ENCODE measurements at regions not wholly inside any gene's neighbourhood (a gene's known extent, or its start where the extent isn't known, plus 50 kb on each side); places are given as distances from the start of the nearest gene placed in this dataset.

- no peak for TF ChIP-seq CTCF (IDR thresholded peaks at IDR 0.05)
- no peak overlapping the region for H3K4me3 ChIP-seq
- no peaks in the 10 kb centered on the region for H3K27me3 ChIP-seq (replicated peaks; ENCODE audit: insufficient read depth)
- H3K36me3 ChIP-seq = no peaks in the 10 kb centered on the region
- no peaks in the 10 kb centered on the region for H3K4me1 ChIP-seq (ENCODE audit: control insufficient read depth in 1 of 2, low read depth in 2 of 2)
- ATAC-seq (ENCODE audit: insufficient number of reproducible peaks, low FRiP score, low read depth) (no peak), DNase-seq (ENCODE audit: low spot score) (no peak)
- H3K27ac ChIP-seq = no peak overlapping the region
- H3K9me3 ChIP-seq = no peaks in the 10 kb centered on the region
These were observed 655.9 kb downstream of the GALR1 start for GRCh38 chr18:77905449-77906055.

GRCh38 chr18:77906103-77906892, 656.6 kb downstream of the GALR1 start:
- Histone ChIP-seq H3K27ac (no peak overlapping the region), H3K27me3 (replicated peaks; ENCODE audit: insufficient read depth) (no peaks in the 10 kb centered on the region), H3K4me3 (no peak overlapping the region), H3K9me3 (no peaks in the 10 kb centered on the region), H3K36me3 (no peaks in the 10 kb centered on the region), H3K4me1 (ENCODE audit: control insufficient read depth in 1 of 2, low read depth in 2 of 2) (no peaks in the 10 kb centered on the region)
- no peak for ATAC-seq (ENCODE audit: insufficient number of reproducible peaks, low FRiP score, low read depth)
- DNase-seq (ENCODE audit: low spot score) = no peak
- no peak for TF ChIP-seq CTCF (IDR thresholded peaks at IDR 0.05)

- H3K27ac ChIP-seq = no peak overlapping the region
- no peaks in the 10 kb centered on the region for H3K9me3 ChIP-seq
- H3K4me3 ChIP-seq = no peak overlapping the region
- TF ChIP-seq CTCF (IDR thresholded peaks at IDR 0.05) = no peak
- DNase-seq (ENCODE audit: low spot score) (no peak), ATAC-seq (ENCODE audit: insufficient number of reproducible peaks, low FRiP score, low read depth) (no peak)
- H3K4me1 ChIP-seq (ENCODE audit: control insufficient read depth in 1 of 2, low read depth in 2 of 2) = no peaks in the 10 kb centered on the region
- H3K36me3 ChIP-seq = no peaks in the 10 kb centered on the region
- H3K27me3 ChIP-seq (replicated peaks; ENCODE audit: insufficient read depth) = no peaks in the 10 kb centered on the region
These were observed 660.7 kb downstream of the GALR1 start for GRCh38 chr18:77910347-77910746.

- Histone ChIP-seq H3K4me1 (ENCODE audit: control insufficient read depth in 1 of 2, low read depth in 2 of 2) (no peaks in the 10 kb centered on the region), H3K27ac (no peak overlapping the region), H3K4me3 (no peak overlapping the region), H3K27me3 (replicated peaks; ENCODE audit: insufficient read depth) (no peaks in the 10 kb centered on the region), H3K9me3 (no peaks in the 10 kb centered on the region), H3K36me3 (no peaks in the 10 kb centered on the region)
- DNase-seq (ENCODE audit: low spot score) (no peak), ATAC-seq (ENCODE audit: insufficient number of reproducible peaks, low FRiP score, low read depth) (no peak)
- TF ChIP-seq CTCF (IDR thresholded peaks at IDR 0.05) = no peak
These were observed 662.4 kb downstream of the GALR1 start for GRCh38 chr18:77911971-77912605.

GRCh38 chr18:77918730-77919129, 669.1 kb downstream of the GALR1 start:
- no peaks in the 10 kb centered on the region for H3K27me3 ChIP-seq (replicated peaks; ENCODE audit: insufficient read depth)
- DNase-seq (ENCODE audit: low spot score) (no peak), ATAC-seq (ENCODE audit: insufficient number of reproducible peaks, low FRiP score, low read depth) (no peak)
- H3K27ac ChIP-seq = no peak overlapping the region
- TF ChIP-seq CTCF (IDR thresholded peaks at IDR 0.05) = no peak
- H3K36me3 ChIP-seq = no peaks in the 10 kb centered on the region
- no peaks in the 10 kb centered on the region for H3K4me1 ChIP-seq (ENCODE audit: control insufficient read depth in 1 of 2, low read depth in 2 of 2)
- no peaks in the 10 kb centered on the region for H3K9me3 ChIP-seq
- no peak overlapping the region for H3K4me3 ChIP-seq
